ENCODE measurements at regions not wholly inside any gene's neighbourhood (a gene's known extent, or its start where the extent isn't known, plus 50 kb on each side); places are given as distances from the start of the nearest gene placed in this dataset.

- H3K4me1 ChIP-seq (ENCODE audit: control insufficient read depth, insufficient read depth, low read length), result no peaks in the 10 kb centered on the region
- H3K27me3 ChIP-seq (ENCODE audit: control insufficient read depth, insufficient read depth, low read length), result no peaks in the 10 kb centered on the region
- H3K4me3 ChIP-seq (ENCODE audit: low read length), result no peak overlapping the region
- DNase-seq, result no peak
- H3K9me3 ChIP-seq (ENCODE audit: control insufficient read depth, low read depth, low read length), result peaks cover 5% of the 10 kb centered on the region
- H3K36me3 ChIP-seq (ENCODE audit: control insufficient read depth, insufficient read depth, low read length), result no peaks in the 10 kb centered on the region
- no peak overlapping the region for H3K27ac ChIP-seq (ENCODE audit: low read length)
Observed at GRCh38 chr2:107393516-107393915, 433.2 kb upstream of the RGPD4 start.

DNA sequence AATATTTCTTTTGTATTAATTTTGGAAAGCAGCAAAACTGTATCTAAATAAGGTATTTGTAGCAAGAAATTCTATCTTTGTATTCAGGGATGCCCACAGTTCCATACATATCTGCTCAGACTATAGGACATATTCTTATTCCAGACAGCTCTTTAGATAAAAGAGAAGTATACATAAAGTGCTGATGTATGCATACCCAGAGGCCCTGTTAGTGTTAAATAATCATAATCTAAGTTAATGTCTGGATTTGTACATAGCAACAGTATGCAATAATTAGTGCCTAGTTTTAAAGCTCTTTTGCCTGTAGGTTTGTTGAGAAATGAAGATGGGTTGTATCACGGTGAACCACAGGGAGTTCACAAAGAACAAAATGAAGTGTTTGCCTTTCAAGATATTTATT is 428.0 kb upstream of the RGPD4 start:
- H3K4me1 ChIP-seq (ENCODE audit: control insufficient read depth, insufficient read depth, low read length), result no peaks in the 10 kb centered on the region
- DNase-seq, result no peak
- no peaks in the 10 kb centered on the region for H3K27me3 ChIP-seq (ENCODE audit: control insufficient read depth, insufficient read depth, low read length)
- H3K4me3 ChIP-seq (ENCODE audit: low read length), result no peak overlapping the region
- no peaks in the 10 kb centered on the region for H3K36me3 ChIP-seq (ENCODE audit: control insufficient read depth, insufficient read depth, low read length)
- H3K27ac ChIP-seq (ENCODE audit: low read length), result no peak overlapping the region
- no peaks in the 10 kb centered on the region for H3K9me3 ChIP-seq (ENCODE audit: control insufficient read depth, low read depth, low read length)
- 80% methylated on average over 1 of the region's 1 CpG for WGBS (ENCODE audit: insufficient coverage, low lambda C conversion rate)

DNA sequence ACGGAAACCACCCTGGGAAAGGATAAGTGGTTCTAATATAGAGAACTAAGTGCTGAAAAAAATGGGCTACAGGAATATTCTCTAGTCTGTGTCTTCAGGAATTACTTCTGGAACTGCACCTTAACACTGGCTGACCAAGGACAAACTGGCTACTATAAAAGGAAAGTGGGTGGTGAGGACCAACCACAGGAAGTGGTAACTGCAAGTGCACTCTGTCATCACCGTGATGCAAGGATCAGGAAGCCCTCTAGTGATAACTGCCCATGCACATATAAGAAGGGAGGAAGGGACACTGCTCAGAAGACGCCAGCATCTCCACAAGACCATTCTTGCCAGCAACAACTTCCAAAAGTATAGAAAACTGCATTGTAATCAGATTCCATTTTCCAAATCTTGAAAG is 424.4 kb upstream of the RGPD4 start:
- no peak overlapping the region for H3K4me3 ChIP-seq (ENCODE audit: low read length)
- no peaks in the 10 kb centered on the region for H3K9me3 ChIP-seq (ENCODE audit: control insufficient read depth, low read depth, low read length)
- H3K4me1 ChIP-seq (ENCODE audit: control insufficient read depth, insufficient read depth, low read length), result no peaks in the 10 kb centered on the region
- no peaks in the 10 kb centered on the region for H3K27me3 ChIP-seq (ENCODE audit: control insufficient read depth, insufficient read depth, low read length)
- no peaks in the 10 kb centered on the region for H3K36me3 ChIP-seq (ENCODE audit: control insufficient read depth, insufficient read depth, low read length)
- no peak overlapping the region for H3K27ac ChIP-seq (ENCODE audit: low read length)
- DNase-seq, result no peak
- WGBS (ENCODE audit: insufficient coverage, low lambda C conversion rate), result no CpG with 5 or more reads among the region's 3 CpGs

DNA sequence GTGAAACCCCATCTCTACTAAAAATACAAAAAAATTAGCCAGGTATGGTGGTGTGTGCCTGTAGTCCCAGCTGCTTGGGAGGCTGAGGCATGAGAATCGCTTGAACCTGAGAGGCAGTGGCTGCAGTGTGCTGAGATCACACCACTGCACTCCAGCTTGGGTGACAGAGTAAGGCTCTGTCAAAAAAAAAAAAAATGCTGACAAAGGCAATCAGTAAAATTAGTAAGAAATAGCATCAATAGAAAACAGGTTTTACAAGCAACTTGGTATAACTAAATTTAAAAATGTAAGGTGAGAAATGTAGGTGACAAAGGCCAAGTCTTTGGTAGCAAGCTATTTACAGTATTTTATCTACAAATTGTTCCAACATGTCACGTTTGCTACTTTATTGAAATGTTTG is 421.4 kb upstream of the RGPD4 start:
- 100% methylated on average over 1 of the region's 2 CpGs for WGBS (ENCODE audit: insufficient coverage, low lambda C conversion rate)
- H3K4me1 ChIP-seq (ENCODE audit: control insufficient read depth, insufficient read depth, low read length), result no peaks in the 10 kb centered on the region
- H3K27me3 ChIP-seq (ENCODE audit: control insufficient read depth, insufficient read depth, low read length), result no peaks in the 10 kb centered on the region
- H3K9me3 ChIP-seq (ENCODE audit: control insufficient read depth, low read depth, low read length), result no peaks in the 10 kb centered on the region
- no peak overlapping the region for H3K27ac ChIP-seq (ENCODE audit: low read length)
- H3K4me3 ChIP-seq (ENCODE audit: low read length), result no peak overlapping the region
- no peak for DNase-seq
- H3K36me3 ChIP-seq (ENCODE audit: control insufficient read depth, insufficient read depth, low read length), result no peaks in the 10 kb centered on the region

- DNase-seq, result no peak
- no peak overlapping the region for H3K4me3 ChIP-seq (ENCODE audit: low read length)
- WGBS (ENCODE audit: insufficient coverage, low lambda C conversion rate), result 58% methylated on average over 2 of the region's 3 CpGs
Observed at GRCh38 chr2:107407017-107407416, 419.7 kb upstream of the RGPD4 start.

GRCh38 chr2:107407974-107408373 is 418.7 kb upstream of the RGPD4 start:
- Histone ChIP-seq H3K9me3 (ENCODE audit: control insufficient read depth, low read depth, low read length) (no peaks in the 10 kb centered on the region), H3K27me3 (ENCODE audit: control insufficient read depth, insufficient read depth, low read length) (no peaks in the 10 kb centered on the region), H3K4me3 (ENCODE audit: low read length) (no peak overlapping the region), H3K27ac (ENCODE audit: low read length) (no peak overlapping the region), H3K36me3 (ENCODE audit: control insufficient read depth, insufficient read depth, low read length) (no peaks in the 10 kb centered on the region), H3K4me1 (ENCODE audit: control insufficient read depth, insufficient read depth, low read length) (no peaks in the 10 kb centered on the region)
- WGBS (ENCODE audit: insufficient coverage, low lambda C conversion rate), result no CpG with 5 or more reads among the region's 2 CpGs
- DNase-seq, result no peak

More at GRCh38 chr2:107407017-107407416, 419.7 kb upstream of the RGPD4 start:
- Histone ChIP-seq H3K36me3 (ENCODE audit: control insufficient read depth, insufficient read depth, low read length) (no peaks in the 10 kb centered on the region), H3K27me3 (ENCODE audit: control insufficient read depth, insufficient read depth, low read length) (no peaks in the 10 kb centered on the region), H3K27ac (ENCODE audit: low read length) (no peak overlapping the region), H3K9me3 (ENCODE audit: control insufficient read depth, low read depth, low read length) (no peaks in the 10 kb centered on the region), H3K4me1 (ENCODE audit: control insufficient read depth, insufficient read depth, low read length) (no peaks in the 10 kb centered on the region)

DNA sequence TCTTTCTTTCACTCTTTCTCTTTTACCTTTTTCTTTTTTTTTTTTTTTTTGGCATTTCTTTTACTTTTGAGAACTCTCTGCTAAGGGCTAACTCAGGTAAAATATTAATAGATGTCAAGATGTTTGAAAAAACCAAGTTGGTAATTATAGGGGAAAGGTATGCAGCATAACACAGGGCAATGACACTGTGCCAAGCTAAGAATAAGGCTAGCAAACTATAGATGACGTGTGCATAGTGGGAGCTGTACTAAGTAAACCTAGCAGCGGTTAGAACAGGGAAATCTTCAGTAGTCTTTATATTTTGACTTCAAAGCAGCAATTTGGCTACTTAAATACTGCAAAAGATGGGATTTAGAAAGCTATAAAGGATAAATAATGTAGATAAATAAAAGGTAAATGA is 415.4 kb upstream of the RGPD4 start:
- Histone ChIP-seq H3K4me1 (ENCODE audit: control insufficient read depth, insufficient read depth, low read length) (no peaks in the 10 kb centered on the region), H3K36me3 (ENCODE audit: control insufficient read depth, insufficient read depth, low read length) (no peaks in the 10 kb centered on the region), H3K9me3 (ENCODE audit: control insufficient read depth, low read depth, low read length) (no peaks in the 10 kb centered on the region), H3K4me3 (ENCODE audit: low read length) (no peak overlapping the region), H3K27ac (ENCODE audit: low read length) (no peak overlapping the region), H3K27me3 (ENCODE audit: control insufficient read depth, insufficient read depth, low read length) (no peaks in the 10 kb centered on the region)
- WGBS (ENCODE audit: insufficient coverage, low lambda C conversion rate), result 100% methylated on average over 1 of the region's 2 CpGs
- DNase-seq, result no peak

- H3K27ac ChIP-seq (ENCODE audit: low read length), result no peak overlapping the region
- H3K36me3 ChIP-seq (ENCODE audit: control insufficient read depth, insufficient read depth, low read length), result no peaks in the 10 kb centered on the region
- no peak for DNase-seq
- no peak overlapping the region for H3K4me3 ChIP-seq (ENCODE audit: low read length)
- no peaks in the 10 kb centered on the region for H3K9me3 ChIP-seq (ENCODE audit: control insufficient read depth, low read depth, low read length)
- H3K4me1 ChIP-seq (ENCODE audit: control insufficient read depth, insufficient read depth, low read length), result no peaks in the 10 kb centered on the region
- WGBS (ENCODE audit: insufficient coverage, low lambda C conversion rate), result 93% methylated on average over 3 of the region's 6 CpGs
- no peaks in the 10 kb centered on the region for H3K27me3 ChIP-seq (ENCODE audit: control insufficient read depth, insufficient read depth, low read length)
Observed at GRCh38 chr2:107412209-107412904, 414.3 kb upstream of the RGPD4 start.

GRCh38 chr2:107412981-107413380 is 413.7 kb upstream of the RGPD4 start:
- no peak overlapping the region for H3K4me3 ChIP-seq (ENCODE audit: low read length)
- no peak for DNase-seq
- WGBS (ENCODE audit: insufficient coverage, low lambda C conversion rate), result 80% methylated on average over 1 of the region's 2 CpGs
- no peaks in the 10 kb centered on the region for H3K9me3 ChIP-seq (ENCODE audit: control insufficient read depth, low read depth, low read length)
- no peaks in the 10 kb centered on the region for H3K36me3 ChIP-seq (ENCODE audit: control insufficient read depth, insufficient read depth, low read length)
- no peaks in the 10 kb centered on the region for H3K27me3 ChIP-seq (ENCODE audit: control insufficient read depth, insufficient read depth, low read length)
- no peak overlapping the region for H3K27ac ChIP-seq (ENCODE audit: low read length)
- no peaks in the 10 kb centered on the region for H3K4me1 ChIP-seq (ENCODE audit: control insufficient read depth, insufficient read depth, low read length)

DNA sequence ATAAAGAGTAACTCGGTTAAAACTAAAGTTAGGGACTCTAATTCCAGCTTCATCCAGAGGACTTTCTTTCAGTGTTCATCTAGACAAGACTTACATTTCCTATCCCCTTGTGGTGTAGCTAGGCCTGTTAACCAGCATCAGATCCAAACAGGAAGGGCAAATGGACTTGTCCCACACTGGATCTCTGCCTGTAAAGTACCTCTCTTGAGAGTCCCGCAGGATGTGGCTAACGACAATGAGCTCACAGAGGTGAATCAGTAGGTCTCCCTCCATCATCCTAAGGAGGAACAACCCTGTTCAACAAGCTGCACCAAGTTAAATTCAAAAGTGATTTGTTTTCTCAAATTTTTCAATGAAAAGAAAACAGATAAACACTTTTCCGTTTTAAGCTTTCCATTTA is 412.3 kb upstream of the RGPD4 start:
- Histone ChIP-seq H3K4me3 (ENCODE audit: low read length) (no peak overlapping the region), H3K4me1 (ENCODE audit: control insufficient read depth, insufficient read depth, low read length) (no peaks in the 10 kb centered on the region), H3K27ac (ENCODE audit: low read length) (no peak overlapping the region), H3K36me3 (ENCODE audit: control insufficient read depth, insufficient read depth, low read length) (no peaks in the 10 kb centered on the region), H3K27me3 (ENCODE audit: control insufficient read depth, insufficient read depth, low read length) (no peaks in the 10 kb centered on the region), H3K9me3 (ENCODE audit: control insufficient read depth, low read depth, low read length) (no peaks in the 10 kb centered on the region)
- 93% methylated on average over 3 of the region's 4 CpGs for WGBS (ENCODE audit: insufficient coverage, low lambda C conversion rate)
- no peak for DNase-seq

GRCh38 chr2:107418708-107419107 is 408.0 kb upstream of the RGPD4 start:
- peak; percentile 1 for DNase-seq
- Histone ChIP-seq H3K36me3 (ENCODE audit: control insufficient read depth, insufficient read depth, low read length) (no peaks in the 10 kb centered on the region), H3K27ac (ENCODE audit: low read length) (no peak overlapping the region), H3K4me3 (ENCODE audit: low read length) (no peak overlapping the region), H3K27me3 (ENCODE audit: control insufficient read depth, insufficient read depth, low read length) (no peaks in the 10 kb centered on the region), H3K9me3 (ENCODE audit: control insufficient read depth, low read depth, low read length) (no peaks in the 10 kb centered on the region), H3K4me1 (ENCODE audit: control insufficient read depth, insufficient read depth, low read length) (no peaks in the 10 kb centered on the region)
- WGBS (ENCODE audit: insufficient coverage, low lambda C conversion rate), result no CpG with 5 or more reads among the region's 3 CpGs

All from large intestine (tissue), 3 donors.